K562 (cell line): ENCODE measurements at regions not wholly inside any gene's neighbourhood (a gene's known extent, or its start where the extent isn't known, plus 50 kb on each side); places are given as distances from the start of the nearest gene placed in this dataset.

Source experiments
- ATAC-seq: fragments of 200-7000 bp; cut with Tn5 transposase; 3 replicates; pipeline ENCODE4 v1.9.1; 2020; ENCODE audit warnings: moderate library complexity
- BruUV-seq: library from RNA; stranded (reverse); fragments of 400-500 nt; replicated peaks from 2 replicates; lab custom pipeline; 2021; lab: Mats Ljungman, UMichigan
- CTCF ChIA-PET: fragments of 300-600 bp; formaldehyde crosslinking; extraction: SDS; loops from one replicate; lab custom pipeline; 2021; ENCODE audit warnings: low intra/inter-chr PET ratio; lab: Yijun Ruan, JAX
- POLR2A ChIA-PET: fragments of 300-600, 350-650 bp; sonication (Branson Sonifier 250); formaldehyde crosslinking; extraction: SDS; loops from one replicate; lab custom pipeline; 2021; ENCODE audit warnings: antibody characterized with exemption, inconsistent platforms; lab: Yijun Ruan, JAX
- DNase-seq, 4 experiments: peaks; one replicate each; pipeline versions ENCODE4 v3.0.0 to v3.0.0-alpha.2; 2011 to 2018; ENCODE audit warnings: low spot score in 3 of 4, mixed read lengths in 3 of 4; ENCODE audit errors: extremely low read depth in 1 of 4
- FAIRE-seq: peaks from 2 replicates; lab custom pipeline; 2011; peaks lifted over from hg19 to GRCh38; lab: Jason Lieb, UNC
- H2AFZ ChIP-seq: 2 replicates; pipeline ENCODE4 v1.6.0; 2011; ENCODE audit warnings: low read depth, low read length, control low read depth, inconsistent platforms
- H3K27ac ChIP-seq: fragments of 200-600 bp; 3 replicates; pipeline ENCODE4 v1.8.0; 2011; ENCODE audit warnings: low read depth, mild to moderate bottlenecking, control low read depth, inconsistent platforms, low read length, moderate library complexity, mixed read lengths; ENCODE audit errors: extremely low read depth
- H3K27me3 ChIP-seq, 2 experiments: fragments of 300-600 bp in 1 of 2; 2 replicates in 1 of 2; 3 replicates in 1 of 2; pipeline versions ENCODE4 v1.6.0 to v1.8.0; 2011; ENCODE audit warnings: inconsistent platforms in 2 of 2, low read length in 2 of 2, mild to moderate bottlenecking in 1 of 2, mixed read lengths in 1 of 2, moderate library complexity in 1 of 2; ENCODE audit not compliant: control insufficient read depth in 2 of 2, insufficient read depth in 2 of 2
- H3K36me3 ChIP-seq: fragments of 300-600 bp; 3 replicates; pipeline ENCODE4 v1.8.0; 2011; ENCODE audit warnings: mild to moderate bottlenecking, low read length, inconsistent platforms; ENCODE audit not compliant: control insufficient read depth, insufficient read depth
- H3K4me1 ChIP-seq, 2 experiments: fragments of 200-600 bp in 1 of 2; replicated peaks in 1 of 2; 2 replicates in 1 of 2; 3 replicates in 1 of 2; pipeline versions ENCODE4 v1.5.1 to v1.8.0; 2011; ENCODE audit warnings: inconsistent platforms in 2 of 2, low read length in 2 of 2, mild to moderate bottlenecking in 1 of 2, mixed read lengths in 1 of 2, moderate library complexity in 1 of 2; ENCODE audit not compliant: control insufficient read depth in 2 of 2, insufficient read depth in 2 of 2
- H3K4me2 ChIP-seq: 2 replicates; pipeline ENCODE4 v1.6.1; 2011; ENCODE audit warnings: low read length, control low read depth, inconsistent platforms, mixed read lengths; ENCODE audit not compliant: insufficient read depth
- H3K4me3 ChIP-seq: fragments of 200-600 bp; sonication (generic), shearing (Covaris generic); 2 replicates; pipeline ENCODE4 v1.5.1; 2016; ENCODE audit warnings: control low read depth, inconsistent platforms
- H3K79me2 ChIP-seq: fragments of 200-600 bp; 3 replicates; pipeline ENCODE4 v1.8.0; 2011; ENCODE audit warnings: low read length, inconsistent platforms; ENCODE audit not compliant: control insufficient read depth, insufficient read depth
- H3K9ac ChIP-seq, 2 experiments: 2 replicates each; pipeline versions ENCODE4 v1.6.0 to v1.6.1; 2011; ENCODE audit warnings: low read depth in 2 of 2, low read length in 2 of 2, control low read depth in 1 of 2, inconsistent platforms in 1 of 2, mild to moderate bottlenecking in 1 of 2, mixed read lengths in 1 of 2; ENCODE audit not compliant: insufficient read depth in 1 of 2
- H3K9me1 ChIP-seq: one replicate; pipeline ENCODE4 v1.6.0; 2011; ENCODE audit warnings: inconsistent platforms, mild to moderate bottlenecking, low read length, moderate library complexity; ENCODE audit not compliant: control insufficient read depth, insufficient read depth
- H3K9me3 ChIP-seq: replicated peaks from 2 replicates; pipeline ENCODE4 v1.5.1; 2011; ENCODE audit warnings: low read depth, low read length, inconsistent platforms; ENCODE audit not compliant: control insufficient read depth, insufficient read depth
- H4K20me1 ChIP-seq: replicated peaks from 2 replicates; pipeline ENCODE4 v1.6.1; 2011; ENCODE audit warnings: low read length, inconsistent platforms, mixed read lengths; ENCODE audit not compliant: control insufficient read depth, insufficient read depth
- FOXK1 ChIP-seq: sonication (generic); formaldehyde crosslinking; IDR thresholded peaks from 2 replicates; pipeline ENCODE4 v1.8.0; 2022; ENCODE audit warnings: missing genetic modification reagents, mild to moderate bottlenecking, borderline replicate concordance
- FOXM1 ChIP-seq, 2 experiments: fragments of 450-650 bp in 1 of 2; sonication (generic) in 1 of 2; formaldehyde crosslinking in 1 of 2; IDR thresholded peaks; 2 replicates each; pipeline versions ENCODE4 v1.6.1 to v1.9.0; 2017 to 2022; ENCODE audit warnings: low read depth in 2 of 2, mild to moderate bottlenecking in 2 of 2, missing genetic modification reagents in 1 of 2, moderate library complexity in 1 of 2
- HEY1 ChIP-seq: fragments of 250-450 bp; sonication (Bioruptor Pico); IDR thresholded peaks from 2 replicates; pipeline ENCODE4 v1.5.0; 2020; ENCODE audit warnings: mild to moderate bottlenecking, moderate library complexity, borderline replicate concordance
- JUN ChIP-seq, 2 experiments: sonication (generic) in 1 of 2; formaldehyde crosslinking in 1 of 2; IDR thresholded peaks; 2 replicates each; pipeline versions ENCODE4 v1.6.1 to v1.8.0; 2012 to 2022; ENCODE audit warnings: borderline replicate concordance in 2 of 2, mild to moderate bottlenecking in 2 of 2, improper control_type of control experiment in 1 of 2, low read depth in 1 of 2, low read length in 1 of 2, missing genetic modification reagents in 1 of 2
- MEF2A ChIP-seq: IDR thresholded peaks from 2 replicates; pipeline ENCODE4 v1.6.1; 2011; ENCODE audit warnings: low read depth, mild to moderate bottlenecking, low read length, moderate library complexity; ENCODE audit not compliant: control insufficient read depth
- MXI1 ChIP-seq: IDR thresholded peaks from 2 replicates; pipeline ENCODE4 v1.6.1; 2011; ENCODE audit warnings: low read depth, mild to moderate bottlenecking, improper control_type of control experiment, low read length
- NBN ChIP-seq: fragments of 450-650 bp; IDR thresholded peaks from 2 replicates; pipeline ENCODE4 v1.6.1; 2016; ENCODE audit warnings: low read depth, mild to moderate bottlenecking
- NR2C1 ChIP-seq, 2 experiments: fragments of 450-650 bp; IDR thresholded peaks; 2 replicates each; pipeline ENCODE4 v1.6.1; 2017; ENCODE audit warnings: mild to moderate bottlenecking in 2 of 2, antibody characterized with exemption in 1 of 2, inconsistent platforms in 1 of 2, missing compliant biosample characterization in 1 of 2, missing genetic modification characterization in 1 of 2
- WGBS: fragments of 100-300 bp; shearing (Covaris generic); methylation state at CpG from one replicate; pipeline ENCODE4 v1.1.6; 2016; ENCODE audit warnings: low coverage, mixed read lengths; ENCODE audit not compliant: insufficient coverage; ENCODE audit errors: missing lambda C conversion rate; 5-methylcytosine and 5-hydroxymethylcytosine counted together
- in situ Hi-C: fragments of 300-500 bp; cut with MboI; formaldehyde crosslinking; loops from 4 replicates; pipeline ENCODE4 v1.15.0; 2018; ENCODE audit warnings: inconsistent platforms, mixed read lengths
- intact Hi-C: fragments of 100-400 bp; cut with micrococcal nuclease; formaldehyde crosslinking; loops from 2 replicates; pipeline ENCODE4 v1.14.2; 2022
- TF ChIP-seq, protein P1 (sequence below): fragments of 200-800 bp; sonication (Bioruptor generic); IDR thresholded peaks from 2 replicates; pipeline ENCODE4 v1.6.1; 2017; ENCODE audit warnings: missing genetic modification characterization, missing compliant biosample characterization
- TF ChIP-seq, protein P2 (sequence below): sonication (generic); formaldehyde crosslinking; IDR thresholded peaks from 2 replicates; pipeline ENCODE4 v1.8.0; 2022; ENCODE audit warnings: missing genetic modification reagents, mild to moderate bottlenecking, borderline replicate concordance

DNA sequence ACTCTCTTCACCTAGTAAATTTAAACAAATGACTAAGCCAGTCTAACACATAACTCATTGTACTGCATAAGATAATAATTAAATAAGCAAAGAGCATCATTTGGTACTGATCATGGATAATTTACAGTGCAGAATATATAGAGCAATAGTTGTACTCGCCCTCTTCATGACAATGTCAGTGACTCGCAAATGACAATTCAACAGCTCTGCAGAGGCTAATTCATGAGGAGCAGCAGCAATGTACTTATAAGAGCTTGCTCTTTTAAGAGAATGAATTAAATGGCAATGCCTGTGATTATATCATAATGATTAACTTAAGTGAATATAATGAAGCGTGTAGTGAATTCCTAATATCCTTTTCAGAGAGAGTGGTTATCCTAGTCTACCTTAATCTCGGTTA, 284.5 kb upstream of the PCDH20 start:
- ATAC-seq (no peak), DNase-seq (no peak), FAIRE-seq (no peak)
- WGBS: 2% methylated on average over 4 of the region's 4 CpGs
- no peaks in the 10 kb centered on the region for H3K9me1 ChIP-seq
- H3K27ac ChIP-seq: no peak overlapping the region
- H3K4me1 ChIP-seq: no peaks in the 10 kb centered on the region
- no peak overlapping the region for H3K9ac ChIP-seq
- ChIA-PET CTCF (no interaction called here), POLR2A (no interaction called here)
- no peaks in the 10 kb centered on the region for H3K79me2 ChIP-seq
- no peak overlapping the region for H2AFZ ChIP-seq
- H3K9me3 ChIP-seq: no peaks in the 10 kb centered on the region
- H3K36me3 ChIP-seq: no peaks in the 10 kb centered on the region
- no peaks in the 10 kb centered on the region for H3K27me3 ChIP-seq
- H4K20me1 ChIP-seq: no peaks in the 10 kb centered on the region
- TF ChIP-seq HEY1 (CRISPR knock-in tag) (no peak), FOXK1 (CRISPR knock-in tag) (no peak), MEF2A (no peak), MXI1 (no peak), FOXM1 (IDR thresholded peaks at IDR 0.05; ENCODE audit: low read depth) (no peak), FOXM1 (CRISPR knock-in tag; IDR thresholded peaks at IDR 0.05; ENCODE audit: low read depth) (no peak), NBN (no peak), NR2C1 (IDR thresholded peaks at IDR 0.05) (no peak), NR2C1 (tag; IDR thresholded peaks at IDR 0.05) (no peak), JUN (IDR thresholded peaks at IDR 0.05; ENCODE audit: borderline replicate concordance, low read depth, low read length) (no peak), JUN (CRISPR knock-in tag; IDR thresholded peaks at IDR 0.05; ENCODE audit: borderline replicate concordance) (no peak)
- TF ChIP-seq, protein P1, sequence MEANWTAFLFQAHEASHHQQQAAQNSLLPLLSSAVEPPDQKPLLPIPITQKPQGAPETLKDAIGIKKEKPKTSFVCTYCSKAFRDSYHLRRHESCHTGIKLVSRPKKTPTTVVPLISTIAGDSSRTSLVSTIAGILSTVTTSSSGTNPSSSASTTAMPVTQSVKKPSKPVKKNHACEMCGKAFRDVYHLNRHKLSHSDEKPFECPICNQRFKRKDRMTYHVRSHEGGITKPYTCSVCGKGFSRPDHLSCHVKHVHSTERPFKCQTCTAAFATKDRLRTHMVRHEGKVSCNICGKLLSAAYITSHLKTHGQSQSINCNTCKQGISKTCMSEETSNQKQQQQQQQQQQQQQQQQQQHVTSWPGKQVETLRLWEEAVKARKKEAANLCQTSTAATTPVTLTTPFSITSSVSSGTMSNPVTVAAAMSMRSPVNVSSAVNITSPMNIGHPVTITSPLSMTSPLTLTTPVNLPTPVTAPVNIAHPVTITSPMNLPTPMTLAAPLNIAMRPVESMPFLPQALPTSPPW (CRISPR knock-in tag): no peak
- TF ChIP-seq, protein P2, sequence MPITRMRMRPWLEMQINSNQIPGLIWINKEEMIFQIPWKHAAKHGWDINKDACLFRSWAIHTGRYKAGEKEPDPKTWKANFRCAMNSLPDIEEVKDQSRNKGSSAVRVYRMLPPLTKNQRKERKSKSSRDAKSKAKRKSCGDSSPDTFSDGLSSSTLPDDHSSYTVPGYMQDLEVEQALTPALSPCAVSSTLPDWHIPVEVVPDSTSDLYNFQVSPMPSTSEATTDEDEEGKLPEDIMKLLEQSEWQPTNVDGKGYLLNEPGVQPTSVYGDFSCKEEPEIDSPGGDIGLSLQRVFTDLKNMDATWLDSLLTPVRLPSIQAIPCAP (CRISPR knock-in tag): no peak
- in situ Hi-C loops: no loop called here
- no peak overlapping the region for H3K4me2 ChIP-seq
- no TSS peak for BruUV-seq
- intact Hi-C loops: no loop called here
- no peak overlapping the region for H3K4me3 ChIP-seq
